ENCODE measurements at regions not wholly inside any gene's neighbourhood (a gene's known extent, or its start where the extent isn't known, plus 50 kb on each side); places are given as distances from the start of the nearest gene placed in this dataset.

DNA sequence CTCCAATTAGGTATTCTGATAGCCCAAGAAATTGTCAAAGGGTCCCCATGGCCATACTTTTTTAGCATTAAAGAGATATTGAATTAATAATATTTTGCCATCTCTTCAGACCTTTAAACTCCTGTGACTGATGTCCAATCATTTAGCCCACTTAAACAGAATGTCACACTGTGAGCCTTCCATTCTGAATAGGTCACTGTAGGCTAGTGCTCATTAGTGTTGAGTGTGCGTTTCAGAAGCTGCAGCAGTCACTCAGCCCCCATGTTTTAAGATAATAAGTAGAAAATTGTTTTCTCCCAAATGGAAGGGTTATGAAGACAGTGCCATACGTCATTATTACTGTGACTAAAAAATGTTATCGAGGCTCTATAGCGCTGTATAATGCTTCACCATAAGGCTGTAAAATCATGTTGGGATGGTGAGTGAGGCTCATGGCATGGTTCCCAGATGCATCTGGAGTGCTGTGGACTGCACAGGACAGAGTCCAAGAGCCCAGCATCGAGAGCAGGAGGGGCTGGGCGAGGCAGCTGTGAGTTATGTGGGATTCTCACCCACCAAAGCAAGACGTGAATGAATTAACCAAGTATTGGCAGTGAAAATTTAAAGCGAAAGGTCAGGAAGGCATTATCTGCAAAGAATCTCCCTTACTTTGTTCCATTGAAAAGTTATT, 2112.9 kb upstream of the WWC1 start:
- no peak overlapping the region for H3K4me3 ChIP-seq (ENCODE audit: low read depth, low read length)
- DNase-seq (ENCODE audit: low read depth) = no peak
- no peak for TF ChIP-seq CTCF (IDR thresholded peaks at IDR 0.05; ENCODE audit: low read depth, low read length, missing control alignments)

- TF ChIP-seq CTCF (IDR thresholded peaks at IDR 0.05; ENCODE audit: low read depth, low read length, missing control alignments) = no peak
- no peak for DNase-seq (ENCODE audit: low read depth)
- no peak overlapping the region for H3K4me3 ChIP-seq (ENCODE audit: low read depth, low read length)
Observed at GRCh38 chr5:166185185-166185584, 2106.3 kb upstream of the WWC1 start.

DNA sequence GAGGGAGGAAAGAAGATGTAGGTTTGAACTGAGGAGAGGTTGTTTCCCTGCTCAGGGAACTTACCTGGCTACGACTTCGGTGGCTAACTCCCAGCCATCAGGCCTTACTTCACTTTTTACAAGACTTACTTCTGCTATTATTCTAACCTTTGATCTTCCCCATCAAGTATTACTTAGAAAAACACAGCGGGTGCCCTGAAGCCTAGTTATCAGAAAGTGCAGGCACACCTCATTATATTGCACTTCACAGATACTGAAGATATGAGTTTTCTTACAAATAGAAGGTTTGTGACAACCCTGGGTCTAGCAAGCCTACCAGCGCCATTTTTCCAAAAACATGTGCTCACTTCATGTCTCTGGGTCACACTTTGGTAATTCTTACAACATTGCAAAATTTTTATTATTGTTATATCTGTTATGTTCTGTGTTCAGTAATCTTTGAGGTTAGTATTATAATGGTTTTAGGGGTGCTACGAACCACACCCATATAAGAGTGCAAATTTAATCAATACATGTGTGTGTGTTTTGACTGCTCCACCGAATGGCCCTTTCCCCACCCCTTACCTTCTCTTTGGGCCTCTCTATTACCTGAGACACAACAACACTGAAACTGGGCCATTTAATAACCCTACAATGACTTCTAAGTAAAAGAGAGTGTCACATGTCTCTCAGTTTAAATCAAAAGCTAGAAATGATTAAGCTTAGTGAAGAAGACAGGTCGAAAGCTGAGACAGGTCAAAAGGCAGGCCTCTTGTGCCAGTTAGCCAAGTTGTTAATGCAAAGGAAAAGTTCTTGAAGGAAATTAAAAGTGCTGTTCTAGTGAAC, 2102.7 kb upstream of the WWC1 start:
- H3K4me3 ChIP-seq (ENCODE audit: low read depth, low read length) = no peak overlapping the region
- no peak for DNase-seq (ENCODE audit: low read depth)
- no peak for TF ChIP-seq CTCF (IDR thresholded peaks at IDR 0.05; ENCODE audit: low read depth, low read length, missing control alignments)

- TF ChIP-seq CTCF (IDR thresholded peaks at IDR 0.05; ENCODE audit: low read depth, low read length, missing control alignments) = no peak
- no peak for DNase-seq (ENCODE audit: low read depth)
- H3K4me3 ChIP-seq (ENCODE audit: low read depth, low read length) = no peak overlapping the region
Observed at GRCh38 chr5:166192696-166193095, 2098.7 kb upstream of the WWC1 start.

- TF ChIP-seq CTCF (IDR thresholded peaks at IDR 0.05; ENCODE audit: low read depth, low read length, missing control alignments) = no peak
- no peak overlapping the region for H3K4me3 ChIP-seq (ENCODE audit: low read depth, low read length)
- DNase-seq (ENCODE audit: low read depth) = no peak
Observed at GRCh38 chr5:166195981-166196380, 2095.5 kb upstream of the WWC1 start.

DNA sequence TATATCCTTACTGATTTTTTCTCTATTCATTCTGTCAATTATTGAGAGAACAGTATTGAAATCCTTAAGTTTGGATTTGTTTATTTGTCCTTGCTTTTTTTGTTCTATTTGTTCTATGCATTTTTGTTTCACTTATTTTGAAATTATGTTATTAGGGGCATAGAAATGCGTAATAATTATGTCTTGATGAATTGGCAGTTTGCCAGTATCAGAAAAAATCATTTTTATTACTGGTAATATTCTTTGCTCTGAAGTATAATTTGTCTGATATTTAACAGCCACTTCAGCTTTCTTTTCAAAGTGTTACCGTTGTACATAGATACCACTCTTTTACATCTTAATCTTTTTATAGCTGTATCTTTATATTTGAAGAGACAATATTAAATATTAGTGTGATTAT, 2090.9 kb upstream of the WWC1 start:
- no peak for TF ChIP-seq CTCF (IDR thresholded peaks at IDR 0.05; ENCODE audit: low read depth, low read length, missing control alignments)
- no peak overlapping the region for H3K4me3 ChIP-seq (ENCODE audit: low read depth, low read length)
- no peak for DNase-seq (ENCODE audit: low read depth)

Data from GM12864 (cell line).